OCI-M1 (cell line): ENCODE measurements at regions not wholly inside any gene's neighbourhood (a gene's known extent, or its start where the extent isn't known, plus 50 kb on each side); places are given as distances from the start of the nearest gene placed in this dataset.

ENCODE experiments used
- DNase-seq: peaks from one replicate; lab custom pipeline; 2025; lab: John Stamatoyannopoulos, UW

DNA sequence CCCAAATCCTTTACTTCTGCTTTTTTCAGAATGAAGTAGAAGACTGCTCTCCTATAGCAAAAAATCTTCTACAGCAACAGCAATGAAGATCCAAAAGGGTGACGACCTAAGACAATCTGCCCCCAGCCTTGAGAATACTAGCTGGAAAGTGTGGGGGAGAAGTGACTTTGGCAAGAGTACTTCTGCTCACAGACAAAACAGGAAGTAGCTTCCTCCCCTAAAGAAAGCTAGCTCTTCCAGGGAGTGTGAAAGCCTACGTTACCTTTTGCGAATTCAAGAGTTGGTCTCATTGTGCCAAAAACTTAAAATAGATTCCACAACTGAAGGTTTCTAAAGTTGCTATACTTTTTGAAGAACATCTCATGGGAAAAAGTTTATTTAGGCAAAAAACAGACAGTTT, 1069.2 kb upstream of the CHAC2 start:
- peak; percentile 61 for DNase-seq

GRCh38 chr2:52697690-52698089, 1069.9 kb upstream of the CHAC2 start:
- no peak for DNase-seq

- DNase-seq: no peak
These were observed 1071.9 kb upstream of the CHAC2 start for GRCh38 chr2:52695731-52696130.

DNA sequence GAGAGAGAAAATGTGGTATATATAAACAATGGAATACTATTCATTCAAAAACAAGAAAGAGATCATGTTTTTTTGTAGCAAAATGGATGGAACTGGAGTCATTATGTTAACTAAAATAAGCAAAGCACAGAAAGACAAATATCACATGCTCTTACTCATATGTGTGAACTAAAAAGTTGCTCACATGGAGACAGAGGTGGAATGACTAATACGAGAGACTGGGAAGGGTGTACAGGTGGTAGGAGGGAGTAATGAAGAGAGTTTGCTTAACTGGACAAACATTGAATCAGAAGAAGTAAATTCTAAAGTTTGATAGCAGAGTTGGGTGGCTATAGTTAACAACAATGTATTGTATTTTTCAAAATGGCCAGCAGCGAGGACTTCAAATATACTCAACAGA, 1080.7 kb upstream of the CHAC2 start:
- no peak for DNase-seq

- DNase-seq: no peak
These were observed 1091.5 kb upstream of the CHAC2 start for GRCh38 chr2:52676056-52676455.

- no peak for DNase-seq
These were observed 1098.9 kb upstream of the CHAC2 start for GRCh38 chr2:52668724-52669123.

DNA sequence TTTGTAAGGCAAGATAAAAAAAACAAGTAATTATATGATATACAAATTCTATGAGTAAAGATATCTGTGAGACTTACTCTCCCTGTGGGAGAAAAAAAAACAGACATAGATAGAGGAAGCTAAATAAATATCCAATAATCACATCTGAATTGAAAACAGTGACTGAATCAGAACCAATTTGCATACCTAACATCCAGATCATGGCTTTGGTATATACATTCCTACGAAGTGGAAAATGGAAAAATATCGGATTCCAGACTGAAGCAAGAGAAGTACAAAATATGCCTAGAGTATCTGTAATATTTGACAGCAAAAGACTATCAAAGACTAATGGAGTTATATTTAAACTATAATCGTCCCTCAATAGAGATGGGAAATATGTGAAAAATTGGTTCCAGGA, 1108.1 kb upstream of the CHAC2 start:
- DNase-seq: no peak

DNA sequence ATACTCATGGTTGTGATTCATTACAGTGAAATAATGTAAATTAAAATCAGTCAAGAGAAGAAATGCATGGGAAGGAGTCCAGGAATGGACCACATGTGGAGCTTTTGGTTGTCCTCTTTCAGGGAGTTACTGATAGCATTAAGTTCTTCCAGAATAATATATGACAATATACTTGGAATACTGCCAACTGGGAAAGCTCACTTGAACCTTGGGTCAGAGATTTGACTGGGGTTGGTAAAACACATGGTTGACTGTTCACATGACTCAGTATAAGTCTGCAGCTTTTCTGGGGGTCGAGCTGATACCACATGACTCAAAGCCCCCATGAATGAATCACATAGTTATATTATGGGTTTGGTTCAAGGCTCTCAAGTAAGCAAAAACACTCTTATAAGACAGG, 1109.0 kb upstream of the CHAC2 start:
- DNase-seq: no peak

- DNase-seq: no peak
These were observed 1127.9 kb upstream of the CHAC2 start for GRCh38 chr2:52639692-52640091.

DNA sequence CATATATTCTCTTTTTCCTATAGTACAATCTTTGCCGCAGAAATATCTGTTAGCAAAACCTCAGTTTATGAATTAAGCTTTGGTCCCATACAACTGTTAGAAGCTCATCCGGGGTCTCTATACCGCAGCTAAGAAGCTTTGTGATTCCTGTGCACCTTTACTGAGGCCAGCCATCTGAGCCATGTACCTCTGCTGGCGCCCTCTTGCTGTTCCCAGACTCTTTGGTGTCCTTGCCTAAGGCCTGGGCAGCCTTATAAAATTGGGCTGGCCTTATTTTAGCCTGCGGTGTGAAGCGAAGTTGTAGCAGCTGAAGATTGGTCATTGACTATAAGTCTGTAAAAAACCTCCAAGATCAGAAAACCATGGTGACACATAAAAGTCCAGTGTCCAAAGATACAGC, 1135.1 kb upstream of the CHAC2 start:
- DNase-seq: no peak

GRCh38 chr2:52629944-52630343, 1137.7 kb upstream of the CHAC2 start:
- no peak for DNase-seq

- no peak for DNase-seq
These were observed 1138.1 kb upstream of the CHAC2 start for GRCh38 chr2:52629531-52629930.

DNA sequence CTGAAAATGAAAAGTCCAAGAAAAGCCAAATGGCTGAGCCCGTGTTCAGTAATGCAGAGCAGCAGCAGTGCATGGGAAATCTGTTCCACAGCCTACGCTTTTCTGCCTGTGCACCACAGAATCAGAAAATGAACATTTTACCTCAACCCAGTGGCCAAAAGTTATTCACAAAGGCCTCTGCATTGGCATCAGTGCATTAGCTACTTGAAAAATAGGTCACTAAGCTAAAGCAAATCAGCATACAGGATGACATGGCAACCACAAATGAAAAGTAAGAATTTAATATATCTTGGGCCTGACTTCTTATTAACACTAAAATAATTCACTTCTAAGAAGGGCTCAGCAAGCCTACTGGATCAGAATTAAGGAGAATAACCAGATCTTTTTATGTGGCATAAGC, 1145.3 kb upstream of the CHAC2 start:
- no peak for DNase-seq

DNA sequence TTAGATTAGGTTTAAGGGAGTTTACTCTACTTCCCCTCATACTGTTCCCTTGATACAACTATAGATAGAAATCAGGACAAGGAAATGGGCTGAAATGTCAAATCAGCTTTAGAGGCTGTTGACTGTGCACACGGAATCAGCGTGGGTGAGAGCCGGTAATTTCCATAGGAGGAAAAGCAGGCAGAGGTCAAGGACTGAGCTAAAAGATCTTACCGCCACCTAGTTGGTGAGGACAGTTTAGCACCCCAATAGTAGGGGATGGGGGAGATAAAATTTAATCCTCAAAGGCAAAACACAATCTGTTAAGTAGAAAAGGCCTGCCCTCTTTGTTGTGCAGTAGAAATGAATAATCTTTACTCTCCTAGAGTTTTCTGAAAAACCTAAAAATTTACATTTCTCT, 1154.5 kb upstream of the CHAC2 start:
- peak; percentile 41 for DNase-seq

GRCh38 chr2:52611759-52612158, 1155.8 kb upstream of the CHAC2 start:
- peak; percentile 34 for DNase-seq

GRCh38 chr2:52608030-52608429, 1159.6 kb upstream of the CHAC2 start:
- no peak for DNase-seq

GRCh38 chr2:52597346-52597745, 1170.3 kb upstream of the CHAC2 start:
- DNase-seq: no peak

DNA sequence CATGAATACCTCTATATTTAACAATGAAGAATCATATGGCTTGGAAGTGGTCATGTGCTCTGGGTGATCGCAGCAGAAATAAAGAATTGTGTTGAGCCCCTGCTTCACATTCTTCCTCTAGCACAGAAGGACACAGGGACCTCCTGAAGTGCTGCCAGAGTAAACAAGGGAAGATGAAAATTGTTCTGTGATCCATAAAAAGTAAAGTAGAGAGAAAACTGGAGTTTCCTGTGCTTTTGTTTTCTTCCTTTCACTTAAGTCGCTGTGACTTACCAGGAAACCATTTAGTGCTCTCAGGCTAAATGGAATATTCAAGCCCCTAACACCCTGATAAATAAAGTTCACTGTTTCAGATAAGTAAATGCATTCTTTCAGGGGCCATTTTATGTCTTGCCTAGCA, 1173.6 kb upstream of the CHAC2 start:
- no peak for DNase-seq

- peak; percentile 81 for DNase-seq
These were observed 1183.5 kb upstream of the CHAC2 start for GRCh38 chr2:52584071-52584470.

- no peak for DNase-seq
These were observed 1195.1 kb upstream of the CHAC2 start for GRCh38 chr2:52572469-52572894.

DNA sequence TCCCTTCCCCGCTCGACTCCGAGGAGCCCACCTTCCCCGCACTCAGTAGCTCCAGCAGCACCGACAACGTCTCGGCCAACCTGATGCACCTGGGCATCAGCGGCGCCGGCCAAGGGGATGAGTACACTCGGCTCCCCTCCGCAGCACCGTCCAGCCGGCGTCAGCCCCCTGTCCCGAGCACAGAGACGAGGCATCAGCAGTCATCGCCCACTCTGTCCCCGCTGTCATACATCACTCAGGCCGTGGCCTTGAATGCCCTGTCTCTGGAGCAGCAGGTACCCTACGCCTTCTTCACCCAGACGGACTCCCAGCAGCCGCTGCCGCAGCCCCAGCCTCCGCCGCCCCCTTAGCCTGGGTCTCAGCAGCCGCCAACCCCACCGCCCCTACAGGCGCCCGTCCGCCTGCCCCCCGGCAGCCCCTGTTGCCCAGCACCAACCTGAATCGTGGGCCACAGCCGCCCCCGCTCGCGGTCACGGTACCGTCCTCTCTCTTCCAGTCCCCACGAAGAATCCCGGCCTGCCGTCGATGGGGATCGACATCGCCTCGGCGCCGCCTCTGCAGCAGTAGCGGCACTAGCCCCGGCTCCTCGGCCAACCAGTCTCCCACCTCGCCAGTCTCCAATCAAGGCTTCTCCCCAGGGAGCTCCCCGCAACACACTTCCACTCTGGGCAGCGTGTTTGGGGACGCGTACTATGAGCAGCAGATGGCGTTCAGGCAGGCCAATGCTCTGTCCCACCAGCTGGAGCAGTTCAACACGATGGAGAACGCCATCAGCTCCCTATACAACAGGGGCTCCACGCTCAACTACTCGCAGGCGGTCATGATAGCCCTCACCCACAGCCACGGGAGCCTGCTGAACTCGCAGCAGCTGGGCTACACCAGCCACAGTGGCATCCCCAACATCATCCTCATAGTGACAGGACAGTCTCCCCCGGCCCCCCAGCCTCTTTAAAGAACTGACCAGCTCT, 1195.9 kb upstream of the CHAC2 start:
- no peak for DNase-seq

GRCh38 chr2:52570716-52571115, 1196.9 kb upstream of the CHAC2 start:
- no peak for DNase-seq

DNA sequence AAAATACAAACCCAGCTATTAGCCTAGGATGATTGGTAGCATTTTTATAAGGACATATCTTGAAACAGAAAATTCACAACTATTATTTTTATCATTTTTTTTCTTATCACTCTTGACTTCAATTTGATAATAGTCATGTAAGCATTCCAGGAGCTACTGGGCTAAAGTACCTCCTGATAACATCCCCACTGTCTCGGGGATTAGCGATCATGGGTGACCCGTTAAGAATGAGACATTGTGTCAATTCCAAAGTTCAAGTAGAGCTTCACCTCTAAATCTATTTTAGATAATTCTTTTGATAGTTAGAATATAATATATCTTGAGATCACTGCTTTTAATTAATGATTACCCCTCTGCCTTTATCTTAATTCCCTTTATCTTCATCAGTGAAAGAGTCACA, 1204.5 kb upstream of the CHAC2 start:
- no peak for DNase-seq

DNA sequence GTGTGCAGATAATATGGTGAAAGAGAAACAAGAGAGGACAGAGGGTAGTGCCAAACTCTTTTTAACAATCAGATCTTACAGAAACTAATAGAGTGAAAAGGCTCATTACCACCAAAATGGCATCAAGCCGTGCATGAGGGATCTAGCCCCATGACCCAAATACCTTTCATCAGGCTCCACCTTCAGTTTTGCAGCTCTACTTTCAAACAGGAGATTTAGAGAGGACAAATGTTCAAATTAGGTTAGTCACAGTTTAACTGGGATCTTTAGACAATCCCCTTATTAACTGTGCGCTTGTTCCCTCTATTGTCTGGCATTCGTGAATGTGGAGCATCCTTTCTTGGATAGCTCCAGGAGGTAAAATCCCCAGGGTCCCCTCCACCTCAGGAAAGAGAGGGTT, 1209.3 kb upstream of the CHAC2 start:
- no peak for DNase-seq
